ENCODE measurements at regions not wholly inside any gene's neighbourhood (a gene's known extent, or its start where the extent isn't known, plus 50 kb on each side); places are given as distances from the start of the nearest gene placed in this dataset.

DNA sequence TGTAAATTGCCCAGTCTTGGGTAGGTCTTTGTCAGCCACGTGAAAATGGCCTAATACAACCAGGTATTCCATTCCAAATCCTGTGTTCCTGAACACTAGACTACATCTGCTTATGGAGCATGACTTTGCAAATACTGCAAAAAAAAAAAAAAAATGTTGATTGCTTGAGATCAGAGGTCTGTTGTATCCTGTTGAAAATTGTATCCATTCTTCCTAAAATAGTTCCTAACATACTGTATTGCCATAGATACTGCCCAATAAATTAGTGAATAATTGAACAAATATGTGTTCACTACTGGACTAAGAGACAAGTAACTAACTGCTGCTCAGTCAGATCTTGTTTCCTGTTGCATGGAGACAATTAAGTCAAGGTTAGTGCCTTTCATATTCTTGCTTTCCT is 164.3 kb upstream of the PABPC4L start:
- Mint-ChIP-seq H3K4me3 (peak overlapping the region; percentile 69), H3K36me3 (ENCODE audit: low read depth) (peaks cover 4% of the 10 kb centered on the region), H3K27ac (peak overlapping the region; percentile 100), H3K27me3 (ENCODE audit: insufficient read depth) (peaks cover 4% of the 10 kb centered on the region), H3K9me3 (peaks cover 4% of the 10 kb centered on the region), H3K4me1 (ENCODE audit: low read depth) (peaks cover 46% of the 10 kb centered on the region)
- DNase-seq: peak; percentile 94
- TF ChIP-seq, protein P1, sequence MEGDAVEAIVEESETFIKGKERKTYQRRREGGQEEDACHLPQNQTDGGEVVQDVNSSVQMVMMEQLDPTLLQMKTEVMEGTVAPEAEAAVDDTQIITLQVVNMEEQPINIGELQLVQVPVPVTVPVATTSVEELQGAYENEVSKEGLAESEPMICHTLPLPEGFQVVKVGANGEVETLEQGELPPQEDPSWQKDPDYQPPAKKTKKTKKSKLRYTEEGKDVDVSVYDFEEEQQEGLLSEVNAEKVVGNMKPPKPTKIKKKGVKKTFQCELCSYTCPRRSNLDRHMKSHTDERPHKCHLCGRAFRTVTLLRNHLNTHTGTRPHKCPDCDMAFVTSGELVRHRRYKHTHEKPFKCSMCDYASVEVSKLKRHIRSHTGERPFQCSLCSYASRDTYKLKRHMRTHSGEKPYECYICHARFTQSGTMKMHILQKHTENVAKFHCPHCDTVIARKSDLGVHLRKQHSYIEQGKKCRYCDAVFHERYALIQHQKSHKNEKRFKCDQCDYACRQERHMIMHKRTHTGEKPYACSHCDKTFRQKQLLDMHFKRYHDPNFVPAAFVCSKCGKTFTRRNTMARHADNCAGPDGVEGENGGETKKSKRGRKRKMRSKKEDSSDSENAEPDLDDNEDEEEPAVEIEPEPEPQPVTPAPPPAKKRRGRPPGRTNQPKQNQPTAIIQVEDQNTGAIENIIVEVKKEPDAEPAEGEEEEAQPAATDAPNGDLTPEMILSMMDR (IDR thresholded peaks at IDR 0.05): no peak

DNA sequence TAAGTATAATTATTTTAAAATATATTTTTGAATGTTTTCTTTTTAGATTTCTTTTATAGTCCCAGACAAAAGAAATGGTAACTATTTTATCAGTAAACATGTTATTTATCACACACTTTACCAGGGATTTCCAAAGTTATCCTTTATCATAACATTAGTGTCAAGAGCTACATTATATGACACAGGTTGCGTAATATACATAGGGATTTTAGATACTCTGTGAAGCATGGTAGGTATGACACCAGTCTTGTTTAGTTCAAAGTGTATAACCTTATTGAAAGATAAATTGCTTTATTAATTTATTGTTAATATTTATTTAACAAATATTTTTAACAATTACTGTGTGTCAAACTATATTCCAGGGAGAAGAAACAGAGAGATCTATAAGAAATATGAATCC is 163.3 kb upstream of the PABPC4L start:
- H3K27ac Mint-ChIP-seq: peak overlapping the region; percentile 100
- TF ChIP-seq, protein P1 (IDR thresholded peaks at IDR 0.05): no peak
- H3K27me3 Mint-ChIP-seq (ENCODE audit: insufficient read depth): peaks cover 4% of the 10 kb centered on the region
- H3K4me1 Mint-ChIP-seq (ENCODE audit: low read depth): peaks cover 46% of the 10 kb centered on the region
- H3K9me3 Mint-ChIP-seq: peaks cover 4% of the 10 kb centered on the region
- H3K36me3 Mint-ChIP-seq (ENCODE audit: low read depth): peaks cover 4% of the 10 kb centered on the region
- no peak overlapping the region for H3K4me3 Mint-ChIP-seq
- DNase-seq: no peak

DNA sequence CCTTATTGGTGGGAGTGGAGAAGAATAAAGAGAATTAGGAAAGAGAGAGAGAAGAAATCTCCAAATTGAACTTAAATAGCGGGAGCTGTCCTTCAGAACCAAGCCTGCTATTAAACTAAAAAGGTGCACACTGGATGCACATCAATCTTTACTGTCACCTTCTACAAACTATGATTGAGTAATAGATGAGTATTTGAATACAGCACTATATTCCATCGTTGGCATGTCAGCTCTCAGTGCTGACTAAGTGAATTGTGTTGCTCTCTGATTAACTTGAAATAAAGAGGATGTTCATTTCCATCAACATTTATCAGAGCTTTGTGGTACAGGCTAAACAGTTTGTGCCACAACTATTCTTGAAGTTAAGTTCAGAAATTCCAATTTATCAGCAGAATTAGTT is 143.7 kb upstream of the PABPC4L start:
- Mint-ChIP-seq H3K9me3 (no peaks in the 10 kb centered on the region), H3K4me1 (ENCODE audit: low read depth) (no peaks in the 10 kb centered on the region; the same call in 1 of the 2 replicates), H3K36me3 (ENCODE audit: low read depth) (no peaks in the 10 kb centered on the region), H3K27me3 (ENCODE audit: insufficient read depth) (no peaks in the 10 kb centered on the region; the same call in 1 of the 2 replicates), H3K4me3 (no peak overlapping the region), H3K27ac (no peak overlapping the region)
- TF ChIP-seq, protein P1 (IDR thresholded peaks at IDR 0.05): no peak
- no peak for DNase-seq

DNA sequence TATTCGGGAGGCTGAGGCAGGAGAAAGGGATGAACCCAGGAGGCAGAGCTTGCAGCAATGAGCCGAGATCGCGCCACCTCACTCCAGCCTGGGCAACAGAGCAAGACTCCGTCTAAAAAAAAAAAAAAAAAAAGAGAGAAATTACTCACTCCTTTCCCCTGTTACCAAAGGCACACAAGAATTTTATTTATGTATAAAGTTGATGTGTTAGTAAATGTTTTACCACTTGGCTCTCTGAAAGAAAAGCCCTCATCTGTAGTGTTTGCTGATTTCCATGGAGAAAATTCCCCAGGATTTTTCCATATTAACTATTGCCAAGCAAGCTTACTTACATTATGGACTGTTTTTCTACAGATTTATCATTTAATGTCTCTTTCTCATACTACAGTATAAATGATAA is 142.1 kb upstream of the PABPC4L start:
- Mint-ChIP-seq H3K9me3 (no peaks in the 10 kb centered on the region), H3K27me3 (ENCODE audit: insufficient read depth) (no peaks in the 10 kb centered on the region), H3K36me3 (ENCODE audit: low read depth) (no peaks in the 10 kb centered on the region), H3K4me1 (ENCODE audit: low read depth) (no peaks in the 10 kb centered on the region; the same call in 1 of the 2 replicates), H3K27ac (no peak overlapping the region), H3K4me3 (no peak overlapping the region)
- TF ChIP-seq, protein P1 (IDR thresholded peaks at IDR 0.05): no peak
- no peak for DNase-seq

DNA sequence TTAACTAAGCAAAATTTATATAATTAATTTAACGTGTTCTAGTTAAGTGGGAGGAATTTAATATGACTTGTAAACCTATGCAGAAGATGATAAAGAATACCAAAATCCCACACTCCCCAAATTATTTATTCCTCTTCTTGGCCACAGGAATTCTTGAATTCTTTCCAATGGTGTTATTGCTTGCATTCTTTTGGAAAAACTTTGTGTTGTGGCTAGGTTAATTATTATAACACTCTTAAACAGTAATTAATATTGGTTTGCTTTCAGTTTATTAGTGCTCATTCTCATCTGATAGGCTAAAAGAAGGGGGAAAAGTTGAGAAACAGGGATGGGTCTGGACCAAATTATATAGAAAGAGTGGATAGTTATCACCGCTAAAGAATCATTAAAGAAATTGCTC is 141.5 kb upstream of the PABPC4L start:
- Mint-ChIP-seq H3K27me3 (ENCODE audit: insufficient read depth) (no peaks in the 10 kb centered on the region), H3K27ac (no peak overlapping the region), H3K4me1 (ENCODE audit: low read depth) (peaks cover 3% of the 10 kb centered on the region; the same call in 1 of the 2 replicates), H3K9me3 (no peaks in the 10 kb centered on the region), H3K36me3 (ENCODE audit: low read depth) (no peaks in the 10 kb centered on the region), H3K4me3 (no peak overlapping the region)
- TF ChIP-seq, protein P1 (IDR thresholded peaks at IDR 0.05): no peak
- no peak for DNase-seq

DNA sequence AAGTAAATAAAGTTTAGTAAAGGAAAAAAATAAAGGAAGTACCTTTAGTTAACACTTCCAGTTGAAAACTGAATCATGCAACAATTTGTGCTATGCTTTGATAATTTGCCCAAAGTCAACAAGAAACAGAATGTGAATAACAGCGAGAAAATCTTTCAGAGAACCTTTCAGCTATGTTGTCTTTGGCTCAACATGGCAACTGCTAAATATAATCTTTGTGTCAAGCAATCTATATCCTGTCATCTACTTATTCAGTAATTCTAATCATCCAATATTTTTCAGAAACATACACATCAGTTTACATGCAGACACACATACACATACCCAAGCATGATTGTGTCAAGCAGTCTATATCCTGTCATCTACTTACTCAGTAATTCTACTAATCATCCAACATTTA is 136.0 kb upstream of the PABPC4L start:
- DNase-seq: peak; percentile 24
- Mint-ChIP-seq H3K36me3 (ENCODE audit: low read depth) (0 out of 2 replicates have a peak, but pooled peaks cover 4% of the 10 kb centered on the region), H3K4me3 (peak overlapping the region; percentile 1; the same call in 1 of the 2 replicates), H3K27me3 (ENCODE audit: insufficient read depth) (no peaks in the 10 kb centered on the region), H3K9me3 (0 out of 2 replicates have a peak, but pooled peaks cover 6% of the 10 kb centered on the region), H3K27ac (peak overlapping the region; percentile 4; the same call in 1 of the 2 replicates), H3K4me1 (ENCODE audit: low read depth) (peaks cover 12% of the 10 kb centered on the region; the same call in 1 of the 2 replicates)
- TF ChIP-seq, protein P1 (IDR thresholded peaks at IDR 0.05): no peak
